ENCODE measurements at regions not wholly inside any gene's neighbourhood (a gene's known extent, or its start where the extent isn't known, plus 50 kb on each side); places are given as distances from the start of the nearest gene placed in this dataset.

- TF ChIP-seq ZNF274 (IDR thresholded peaks at IDR 0.05; ENCODE audit: low read depth, low read length) (no peak), YY1 (IDR thresholded peaks at IDR 0.05; ENCODE audit: insufficient read depth, insufficient read length) (no peak)
Observed at GRCh38 chr15:96079882-96080281, 250.6 kb upstream of the NR2F2 start.
